Motor neuron (in vitro differentiated cells): ENCODE measurements at regions not wholly inside any gene's neighbourhood (a gene's known extent, or its start where the extent isn't known, plus 50 kb on each side); places are given as distances from the start of the nearest gene placed in this dataset.

Experiments used
- ATAC-seq, 8 experiments: fragments of 200-7000 bp; cut with Tn5 transposase; replicated peaks in 6 of 8; 2 replicates each; pipeline ENCODE4 v1.8.0; 2021; ENCODE audit warnings: mild to moderate bottlenecking in 8 of 8, moderate library complexity in 8 of 8
- H3K27ac ChIP-seq, 2 donors: fragments of 250-450 bp; sonication (Bioruptor Pico); 2 replicates each; pipeline ENCODE4 v1.9.0; 2021; ENCODE audit warnings: antibody characterized with exemption in 2 of 2, mild to moderate bottlenecking in 2 of 2, moderate library complexity in 1 of 2
- H3K4me1 ChIP-seq, 2 donors: fragments of 250-450 bp; sonication (Bioruptor Pico); replicated peaks in 1 of 2; 2 replicates each; pipeline ENCODE4 v1.6.1; 2021; ENCODE audit warnings: antibody characterized with exemption in 2 of 2, mild to moderate bottlenecking in 2 of 2, moderate library complexity in 1 of 2
- H3K4me3 ChIP-seq, 5 donors: fragments of 250-450 bp; sonication (Bioruptor Pico); 2 replicates each; pipeline ENCODE4 v1.9.0; 2021; ENCODE audit warnings: antibody characterized with exemption in 5 of 5, mild to moderate bottlenecking in 5 of 5, moderate library complexity in 4 of 5
- WGBS, 10 experiments: fragments of 450-650 bp; shearing (Covaris generic); methylation state at CpG; one replicate each; pipeline ENCODE4 v1.0.0; 2022; 5-methylcytosine and 5-hydroxymethylcytosine counted together
- in situ Hi-C, 9 experiments: fragments of 400-800 bp; cut with MboI; loops; one replicate each; pipeline ENCODE4 v1.15.0; 2021; ENCODE audit warnings: low sequenced_read_pairs in 9 of 9, low pct_unique_long_range_greater_than_20kb in 2 of 9; ENCODE audit not compliant: unreplicated experiment in 9 of 9

DNA sequence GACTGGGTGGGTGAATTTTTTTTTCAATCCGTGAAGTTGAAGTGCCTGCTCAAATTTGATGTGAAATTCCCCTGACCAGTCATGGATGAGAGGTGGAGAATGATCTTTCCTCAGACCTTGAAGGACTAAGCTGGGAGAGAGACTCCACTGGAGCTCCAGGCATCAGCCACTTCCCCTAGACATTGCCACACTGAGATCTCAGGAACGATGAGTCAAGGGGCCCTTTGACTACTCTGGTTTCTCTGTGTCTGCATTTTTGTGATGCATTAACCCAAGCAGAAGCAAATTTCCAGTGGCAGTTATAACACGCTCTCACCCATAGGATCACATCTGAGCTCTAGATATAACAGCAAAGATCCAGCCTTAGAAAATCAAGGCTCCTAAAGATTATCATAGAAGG is 171.2 kb upstream of the KIF2A start:
- H3K4me3 ChIP-seq: no peak overlapping the region
- no peaks in the 10 kb centered on the region for H3K4me1 ChIP-seq
- in situ Hi-C loops: no loop called here
- WGBS, 10 experiments: 0 to 100% (median 74%) methylated on average over 1 to 3 of the region's 3 CpGs; no CpG with 5 or more reads in 2 of the 10 experiments
- no peak for ATAC-seq
- H3K27ac ChIP-seq: no peak overlapping the region

DNA sequence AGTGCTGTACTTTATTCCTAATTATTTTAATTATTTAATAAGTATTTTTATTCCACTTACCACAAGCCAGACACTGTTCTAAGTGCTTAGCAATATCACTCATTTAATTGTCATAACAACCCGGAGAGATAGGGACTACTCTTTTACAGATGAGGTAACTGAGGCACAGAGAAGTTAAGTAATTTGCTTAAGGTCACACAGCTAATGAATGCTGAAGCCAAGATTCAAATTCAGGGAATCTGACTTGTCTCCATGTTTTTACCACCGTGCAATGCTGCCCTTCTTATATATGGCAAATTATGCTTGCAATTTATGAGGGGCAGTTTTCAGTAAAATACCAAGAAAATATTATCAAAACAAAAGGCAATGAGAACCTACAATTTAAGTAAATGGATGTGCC is 168.4 kb upstream of the KIF2A start:
- Histone ChIP-seq H3K27ac (no peak overlapping the region), H3K4me3 (no peak overlapping the region), H3K4me1 (no peaks in the 10 kb centered on the region)
- WGBS, 10 experiments: 20 to 100% (median 82%) methylated on average over 1 to 2 of the region's 2 CpGs
- in situ Hi-C loops: no loop called here
- no peak for ATAC-seq

DNA sequence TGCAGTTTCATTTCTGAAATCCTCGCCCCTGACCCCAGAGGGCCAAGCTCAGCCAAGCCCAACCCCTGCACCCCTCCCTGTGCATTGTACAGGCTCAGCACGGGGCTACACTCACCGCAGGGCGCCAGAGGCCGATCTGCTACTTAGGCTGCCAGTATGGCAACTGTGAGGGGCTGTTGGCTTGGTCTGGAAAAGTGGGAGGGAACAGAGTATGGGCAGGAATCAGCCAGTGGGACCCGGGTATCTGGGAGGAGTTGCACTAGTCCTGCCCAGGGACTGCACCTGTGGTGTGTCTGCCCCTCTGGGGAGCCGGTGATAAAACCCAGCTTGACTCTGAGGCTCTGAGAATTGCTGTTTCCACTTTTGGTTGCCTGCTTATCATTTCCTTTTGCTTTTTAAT is 167.4 kb upstream of the KIF2A start:
- in situ Hi-C loops: no loop called here
- no peak for ATAC-seq
- Histone ChIP-seq H3K4me3 (no peak overlapping the region), H3K27ac (no peak overlapping the region), H3K4me1 (no peaks in the 10 kb centered on the region)
- 0 to 80% (median 44%) methylated on average over 1 to 5 of the region's 7 CpGs; no CpG with 5 or more reads in 4 of the 10 experiments for WGBS, 10 experiments

DNA sequence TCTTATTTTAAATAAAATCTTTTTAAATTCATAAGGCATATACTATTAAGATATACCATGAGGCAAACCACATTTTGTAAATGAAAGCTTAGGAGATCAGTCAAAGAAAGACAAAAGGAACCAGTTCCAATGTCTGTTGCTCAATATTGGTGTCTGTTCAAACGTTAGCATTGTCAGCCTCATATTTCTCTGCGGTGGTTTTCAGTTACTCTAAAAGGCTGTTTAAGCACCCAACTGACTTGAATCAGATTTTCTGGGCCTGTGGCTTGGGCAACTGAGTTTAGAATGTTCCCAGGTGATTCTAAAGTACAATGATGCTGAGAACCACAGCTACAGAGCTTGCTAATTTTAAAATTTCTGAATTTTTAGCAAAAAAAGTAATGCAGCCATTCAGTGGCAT is 166.3 kb upstream of the KIF2A start:
- WGBS, 10 experiments: 0 to 76% (median 52%) methylated on average over 1 to 2 of the region's 2 CpGs; no CpG with 5 or more reads in 1 of the 10 experiments
- in situ Hi-C loops: loop anchor here in 1 of 9 experiments (10.0 kb wide), 1 partner anchor 195 kb away; no protein-coding TSS in a partner anchor
- Histone ChIP-seq H3K27ac (no peak overlapping the region), H3K4me3 (no peak overlapping the region), H3K4me1 (peaks cover 0 to 9% of the 10 kb centered on the region in 2 donors)
- no peak for ATAC-seq

DNA sequence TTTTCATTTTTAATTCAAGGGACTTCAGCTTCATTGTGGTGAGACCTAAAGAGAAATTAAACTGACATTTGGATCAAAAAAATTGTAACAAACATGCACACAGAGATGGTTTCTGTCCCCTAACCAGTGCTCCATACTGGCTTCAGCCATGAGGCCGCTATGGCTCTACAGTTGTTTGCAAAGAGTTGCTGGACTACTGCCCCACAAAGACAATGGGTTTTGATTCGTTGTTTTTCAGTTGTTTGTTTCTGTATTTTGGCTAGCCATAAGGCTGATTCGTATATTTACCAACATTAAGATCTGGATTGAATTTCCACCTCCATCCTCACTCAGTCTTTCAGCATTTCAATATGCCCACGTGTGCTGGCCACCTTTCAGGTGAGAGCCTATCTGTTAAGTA is 163.7 kb upstream of the KIF2A start:
- in situ Hi-C loops: loop anchor here in 1 of 9 experiments (10.0 kb wide), 1 partner anchor 198 kb away; no protein-coding TSS in a partner anchor
- Histone ChIP-seq H3K4me3 (no peak overlapping the region), H3K4me1 (peaks cover 0 to 9% of the 10 kb centered on the region in 2 donors), H3K27ac (no peak overlapping the region)
- no peak for ATAC-seq
- 0 to 90% (median 80%) methylated on average over 1 to 4 of the region's 4 CpGs for WGBS, 10 experiments

DNA sequence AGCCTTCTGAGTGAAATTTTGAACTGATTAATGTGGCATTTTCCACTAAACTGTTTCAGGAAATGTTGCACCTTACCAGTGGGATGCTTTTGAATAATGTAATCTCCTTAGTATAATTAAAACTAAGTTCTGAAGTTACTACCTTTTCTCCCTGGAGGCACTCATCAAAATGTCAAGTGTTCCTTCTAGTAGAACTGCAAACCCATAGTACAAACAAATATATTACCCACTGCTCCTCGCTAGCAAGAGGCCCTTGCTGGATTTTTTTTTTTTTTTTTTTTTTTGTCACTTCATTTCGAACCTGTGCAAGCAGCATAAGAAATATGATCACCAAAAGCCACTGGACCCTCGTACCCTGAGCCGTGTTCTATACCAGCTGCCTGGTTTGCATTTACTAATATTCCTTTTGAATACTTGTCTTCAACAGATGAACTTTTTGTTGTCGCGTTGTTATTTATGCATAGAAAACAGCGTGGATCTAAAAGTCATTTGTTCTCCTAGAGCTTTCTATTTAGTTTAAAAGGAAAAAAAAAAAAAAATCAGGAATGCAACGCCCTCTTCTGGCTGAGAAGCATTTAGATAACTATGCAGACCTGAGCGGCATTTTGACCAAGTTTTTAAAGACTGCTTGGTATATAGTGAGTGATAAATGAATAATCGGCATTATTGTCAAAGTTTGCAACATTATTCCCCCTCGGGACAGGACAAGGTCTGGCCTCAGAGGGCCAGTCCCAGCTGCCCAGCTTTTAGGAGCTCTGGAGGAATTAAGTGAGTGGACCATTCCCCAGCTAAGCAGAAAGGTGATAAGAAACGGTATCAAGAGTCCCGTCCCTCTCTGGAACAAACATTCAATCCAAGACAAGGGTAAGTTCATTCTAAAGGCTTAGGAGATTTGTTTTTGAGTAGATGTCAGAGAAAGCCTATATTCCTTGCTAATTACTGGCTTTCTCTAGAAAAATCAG is 162.5 kb upstream of the KIF2A start:
- H3K27ac ChIP-seq: no peak overlapping the region
- H3K4me1 ChIP-seq: peaks cover 0 to 9% of the 10 kb centered on the region in 2 donors
- ATAC-seq: peak; percentile 25 to 77 (median 50)
- in situ Hi-C loops: loop anchor here in 1 of 9 experiments (10.0 kb wide), 1 partner anchor 199 kb away; no protein-coding TSS in a partner anchor
- 0 to 38% (median 23%) methylated on average over 6 to 13 of the region's 13 CpGs for WGBS, 10 experiments
- H3K4me3 ChIP-seq: no peak overlapping the region

DNA sequence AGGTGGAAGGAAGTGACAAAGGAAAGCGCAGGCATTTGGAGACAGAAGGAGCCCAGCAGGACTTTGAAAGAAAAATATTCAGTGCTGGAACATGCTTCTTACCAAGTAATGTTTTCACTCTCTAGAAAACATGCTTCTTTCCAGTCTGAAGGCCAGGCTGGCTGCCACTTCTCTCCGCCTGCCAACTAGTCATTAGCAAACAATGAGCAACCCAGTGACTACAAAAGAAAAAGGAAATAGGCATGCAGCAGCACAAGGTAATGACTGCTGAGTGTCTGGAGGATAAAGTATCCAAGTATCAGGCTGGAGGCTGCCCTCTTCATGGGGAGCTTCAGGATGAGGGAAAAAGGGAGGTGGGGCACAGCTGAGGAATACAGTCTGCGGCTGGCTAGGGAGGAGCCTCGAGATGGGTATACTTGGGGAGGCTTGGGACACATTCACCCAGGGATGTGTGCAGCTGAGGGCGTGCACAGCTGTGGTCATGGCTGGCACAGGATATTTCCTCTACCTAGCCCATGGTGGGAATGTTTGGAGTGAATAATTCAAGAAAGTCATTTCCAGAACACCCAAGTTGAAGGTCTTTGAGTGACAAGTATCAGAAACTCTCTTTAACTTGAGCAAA is 161.5 kb upstream of the KIF2A start:
- Histone ChIP-seq H3K4me3 (no peak overlapping the region), H3K27ac (no peak overlapping the region), H3K4me1 (peaks cover 0 to 9% of the 10 kb centered on the region in 2 donors)
- in situ Hi-C loops: loop anchor here in 1 of 9 experiments (10.0 kb wide), 1 partner anchor 200 kb away; no protein-coding TSS in a partner anchor
- WGBS, 10 experiments: 0 to 92% (median 46%) methylated on average over 1 to 5 of the region's 5 CpGs; no CpG with 5 or more reads in 2 of the 10 experiments
- ATAC-seq: peak in 6 of 8 experiments; percentile 16 to 96 (median 45)

DNA sequence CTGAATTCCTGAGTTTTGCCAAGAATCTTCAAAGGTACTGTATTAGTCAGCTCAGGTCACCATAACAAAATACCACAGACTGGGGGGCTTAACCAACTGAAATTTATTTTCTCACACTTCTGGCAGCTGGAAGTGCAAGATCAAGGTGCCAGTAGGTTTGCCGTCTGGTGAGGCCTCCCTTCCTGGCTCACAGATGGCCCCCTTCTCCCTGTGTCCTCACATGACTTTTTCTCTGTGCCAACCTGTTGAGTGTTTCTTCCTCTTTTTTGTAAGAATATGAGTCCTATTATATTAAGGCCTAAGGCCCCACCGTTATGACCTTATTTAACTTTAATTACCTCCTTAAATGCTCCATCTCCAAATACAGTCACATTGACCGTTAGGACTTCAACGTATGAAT is 156.1 kb upstream of the KIF2A start:
- no peak overlapping the region for H3K4me3 ChIP-seq
- in situ Hi-C loops: loop anchor here in 1 of 9 experiments (10.0 kb wide), 1 partner anchor 205 kb away; no protein-coding TSS in a partner anchor
- 36 to 100% (median 80%) methylated on average over 1 to 4 of the region's 4 CpGs; no CpG with 5 or more reads in 2 of the 10 experiments for WGBS, 10 experiments
- no peak overlapping the region for H3K27ac ChIP-seq
- H3K4me1 ChIP-seq: peaks cover 3 to 4% of the 10 kb centered on the region in 2 donors
- no peak for ATAC-seq

DNA sequence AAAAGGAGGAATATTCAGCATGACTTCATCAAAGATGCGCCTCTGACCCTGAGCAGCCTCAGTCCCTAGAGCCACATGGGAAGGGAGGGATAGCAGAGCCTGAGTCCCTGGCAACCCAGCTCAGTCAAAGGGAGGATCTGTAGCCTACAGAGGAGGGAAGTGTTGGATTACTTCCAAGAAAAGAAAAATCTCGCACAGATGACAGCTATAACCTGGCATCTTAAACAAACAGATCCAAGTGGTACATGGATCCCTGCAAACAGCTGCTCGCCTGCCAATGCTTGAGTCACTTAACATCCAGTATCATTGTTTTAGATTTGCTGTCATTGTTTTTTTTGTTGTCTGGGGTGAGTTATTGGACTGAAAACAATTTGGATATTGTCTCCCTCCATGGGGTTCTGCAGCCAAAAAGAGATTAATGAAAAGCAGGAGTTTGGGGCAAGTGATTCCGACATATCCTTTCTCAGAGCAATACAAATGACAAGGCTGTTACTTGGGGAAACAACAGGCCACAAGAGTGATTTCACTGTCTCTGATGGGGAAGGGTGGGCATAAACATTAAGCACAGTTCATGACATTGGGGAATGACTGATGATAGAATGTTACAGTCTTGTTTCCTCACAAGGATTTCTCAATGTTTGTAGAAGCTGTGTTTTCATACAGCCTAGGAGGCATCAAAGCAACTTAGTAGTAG is 153.5 kb upstream of the KIF2A start:
- Histone ChIP-seq H3K4me3 (no peak overlapping the region), H3K4me1 (peaks cover 3 to 4% of the 10 kb centered on the region in 2 donors), H3K27ac (no peak overlapping the region)
- peak in 7 of 8 experiments; percentile 75 to 100 (median 91) for ATAC-seq
- WGBS, 10 experiments: 0 to 92% (median 48%) methylated on average over 2 to 4 of the region's 4 CpGs; no CpG with 5 or more reads in 1 of the 10 experiments
- in situ Hi-C loops: no loop called here

DNA sequence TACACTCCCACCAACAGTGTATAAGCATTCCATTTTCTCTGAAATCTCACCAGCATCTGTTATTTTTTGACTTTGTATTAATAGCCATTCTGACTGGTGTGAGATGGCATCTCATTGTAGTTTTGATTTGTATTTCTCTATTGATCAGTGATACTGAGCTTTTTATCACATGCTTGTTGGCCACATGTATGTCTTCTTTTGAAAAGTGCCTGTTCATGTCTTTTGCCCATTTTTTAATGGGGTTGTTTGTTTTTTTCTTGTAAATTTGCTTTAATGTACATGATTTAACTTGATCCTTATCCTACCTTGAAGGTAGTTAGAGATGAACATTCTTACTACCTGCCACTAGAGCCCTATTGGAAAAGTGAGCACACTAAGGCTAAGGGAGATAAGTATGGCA is 151.2 kb upstream of the KIF2A start:
- in situ Hi-C loops: no loop called here
- no peak for ATAC-seq

DNA sequence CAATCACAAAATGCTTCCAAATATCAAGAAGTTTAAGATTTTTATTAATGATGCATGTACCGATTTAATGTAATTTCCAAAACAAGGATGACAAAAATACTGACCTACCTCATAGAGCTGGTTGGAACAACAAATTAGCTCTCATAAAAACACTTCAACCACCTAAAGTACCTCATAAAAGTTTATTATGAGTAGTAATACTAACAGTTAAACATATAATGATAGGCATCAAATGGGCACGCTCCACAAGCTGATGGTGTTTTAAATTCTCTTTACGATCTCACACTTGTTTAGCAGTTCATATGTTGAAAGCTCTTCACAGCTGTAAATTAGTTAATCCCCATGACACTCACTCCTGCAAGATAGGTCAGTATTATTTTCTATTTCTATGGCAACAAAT is 150.0 kb upstream of the KIF2A start:
- in situ Hi-C loops: no loop called here
- no peak overlapping the region for H3K4me3 ChIP-seq
- 0 to 83% (median 41%) methylated on average over 1 to 3 of the region's 3 CpGs; no CpG with 5 or more reads in 2 of the 10 experiments for WGBS, 10 experiments

More for the DNA sequence above, 151.2 kb upstream of the KIF2A start:
- peaks cover 3 to 4% of the 10 kb centered on the region in 2 donors for H3K4me1 ChIP-seq
- no peak overlapping the region for H3K4me3 ChIP-seq
- no peak overlapping the region for H3K27ac ChIP-seq

DNA sequence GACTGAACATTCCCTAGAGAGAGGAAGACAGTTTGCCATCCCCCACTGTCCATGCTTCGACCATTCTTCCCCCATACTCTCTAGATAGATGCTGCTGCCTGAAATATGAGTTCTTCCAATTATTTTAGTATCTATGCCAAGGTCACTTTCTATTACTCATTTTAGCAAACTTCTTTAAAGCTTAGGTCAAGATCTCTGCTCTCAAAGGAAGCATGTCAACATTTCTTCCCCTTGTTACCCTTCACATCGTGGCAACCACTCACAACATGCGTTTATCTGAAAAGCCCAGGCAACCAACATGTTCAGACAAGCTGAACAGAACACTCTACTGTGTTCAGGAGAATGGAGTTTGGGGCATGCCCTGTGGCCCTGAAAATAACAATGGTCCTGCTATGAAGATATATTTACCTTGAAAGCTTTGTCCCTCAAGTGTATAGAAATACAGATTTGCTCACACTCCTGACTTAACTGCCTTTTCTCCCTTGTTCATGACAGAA is 138.4 kb upstream of the KIF2A start:
- 0 to 93% (median 77%) methylated on average over 2 to 3 of the region's 3 CpGs; no CpG with 5 or more reads in 3 of the 10 experiments for WGBS, 10 experiments
- in situ Hi-C loops: no loop called here
- Histone ChIP-seq H3K27ac (no peak overlapping the region), H3K4me3 (no peak overlapping the region), H3K4me1 (peaks cover 9 to 12% of the 10 kb centered on the region in 2 donors)
- peak in 2 of 8 experiments; percentile 26 to 91 for ATAC-seq

More for the DNA sequence above, 150.0 kb upstream of the KIF2A start:
- Histone ChIP-seq H3K4me1 (peaks cover 3 to 4% of the 10 kb centered on the region in 2 donors), H3K27ac (no peak overlapping the region)
- no peak for ATAC-seq
